Prostate gland (tissue), 2 donors: ENCODE measurements at regions not wholly inside any gene's neighbourhood (a gene's known extent, or its start where the extent isn't known, plus 50 kb on each side); places are given as distances from the start of the nearest gene placed in this dataset.

Experiments used
- DNase-seq: peaks from one replicate; pipeline ENCODE4 v3.0.0-alpha.2; 2019; ENCODE audit warnings: low spot score
- H3K27ac ChIP-seq, 2 donors: fragments of 200-600 bp; sonication (generic); 2 replicates each; pipeline ENCODE4 v1.5.1; 2017 to 2019
- H3K27me3 ChIP-seq: fragments of 200-600 bp; sonication (generic); replicated peaks from 2 replicates; pipeline ENCODE4 v1.5.1; 2019; ENCODE audit not compliant: insufficient read depth
- H3K36me3 ChIP-seq, 2 donors: fragments of 200-600 bp; sonication (generic); 1 replicate in 1 of 2; 2 replicates in 1 of 2; pipeline versions ENCODE4 v1.5.1 to v1.8.1; 2017 to 2019
- H3K4me1 ChIP-seq: fragments of 200-600 bp; sonication (generic); replicated peaks from 2 replicates; pipeline ENCODE4 v1.5.1; 2019
- H3K4me3 ChIP-seq, 2 donors: fragments of 200-600 bp; sonication (generic); 2 replicates each; pipeline ENCODE4 v1.5.1; 2017 to 2019
- H3K9me3 ChIP-seq: fragments of 200-600 bp; sonication (generic); 2 replicates; pipeline ENCODE4 v1.5.1; 2017
- CTCF ChIP-seq, 4 experiments: fragments of 200-600 bp in 2 of 4; fragments of 450-650 bp in 2 of 4; sonication (generic) in 2 of 4; IDR thresholded peaks; 1 replicate in 3 of 4; 2 replicates in 1 of 4; pipeline ENCODE4 v1.5.1; 2016 to 2019; ENCODE audit warnings: antibody characterized with exemption in 4 of 4, mild to moderate bottlenecking in 2 of 4, moderate library complexity in 2 of 4
- POLR2A ChIP-seq: fragments of 450-650 bp; IDR thresholded peaks from one replicate; pipeline ENCODE4 v1.6.1; 2016; ENCODE audit warnings: antibody characterized with exemption, mild to moderate bottlenecking
- POLR2AphosphoS5 ChIP-seq: sonication (generic); formaldehyde crosslinking; IDR thresholded peaks from one replicate; pipeline ENCODE4 v1.6.1; 2017; ENCODE audit warnings: antibody characterized with exemption
- WGBS: methylation state at CpG from one replicate; pipeline ENCODE4 v1.1.5; 2018; 5-methylcytosine and 5-hydroxymethylcytosine counted together
- intact Hi-C: fragments of 100-400 bp; cut with DNase I; formaldehyde crosslinking; loops from one replicate; pipeline ENCODE4 v1.14.2; 2022

GRCh38 chr4:141395919-141396318, 175.2 kb downstream of the ZNF330 start:
- Histone ChIP-seq H3K4me3 (no peak overlapping the region), H3K4me1 (no peaks in the 10 kb centered on the region), H3K36me3 (no peaks in the 10 kb centered on the region), H3K9me3 (no peaks in the 10 kb centered on the region), H3K27ac (no peak overlapping the region), H3K27me3 (no peaks in the 10 kb centered on the region)
- 92% methylated on average over 5 of the region's 5 CpGs for WGBS
- intact Hi-C loops, result no loop called here
- DNase-seq, result no peak
- no peak for TF ChIP-seq CTCF (IDR thresholded peaks at IDR 0.05)
- TF ChIP-seq POLR2A, result no peak
- no peak for TF ChIP-seq POLR2AphosphoS5

GRCh38 chr4:141402712-141403111, 182.0 kb downstream of the ZNF330 start:
- intact Hi-C loops, result no loop called here
- DNase-seq, result no peak
- Histone ChIP-seq H3K27me3 (no peaks in the 10 kb centered on the region), H3K27ac (no peak overlapping the region), H3K36me3 (no peaks in the 10 kb centered on the region), H3K9me3 (no peaks in the 10 kb centered on the region), H3K4me3 (no peak overlapping the region), H3K4me1 (no peaks in the 10 kb centered on the region)
- 94% methylated on average over 5 of the region's 5 CpGs for WGBS
- no peak for TF ChIP-seq POLR2A
- no peak for TF ChIP-seq CTCF (IDR thresholded peaks at IDR 0.05)

- TF ChIP-seq CTCF (IDR thresholded peaks at IDR 0.05) (no peak), POLR2AphosphoS5 (no peak), POLR2A (no peak)
- Histone ChIP-seq H3K9me3 (no peaks in the 10 kb centered on the region), H3K36me3 (no peaks in the 10 kb centered on the region), H3K27ac (no peak overlapping the region), H3K4me3 (no peak overlapping the region), H3K4me1 (no peaks in the 10 kb centered on the region), H3K27me3 (no peaks in the 10 kb centered on the region)
- intact Hi-C loops, result no loop called here
- WGBS, result 70% methylated on average over 2 of the region's 2 CpGs
- no peak for DNase-seq
Observed at GRCh38 chr4:141403782-141404181, 183.1 kb downstream of the ZNF330 start.

- Histone ChIP-seq H3K4me1 (no peaks in the 10 kb centered on the region), H3K36me3 (no peaks in the 10 kb centered on the region), H3K27ac (no peak overlapping the region), H3K9me3 (no peaks in the 10 kb centered on the region), H3K4me3 (no peak overlapping the region), H3K27me3 (no peaks in the 10 kb centered on the region)
- TF ChIP-seq POLR2AphosphoS5, result no peak
- no peak for TF ChIP-seq CTCF (IDR thresholded peaks at IDR 0.05)
- no peak for TF ChIP-seq POLR2A
- no peak for DNase-seq
- intact Hi-C loops, result no loop called here
Observed at GRCh38 chr4:141406237-141406636, 185.5 kb downstream of the ZNF330 start.

- 96% methylated on average over 5 of the region's 5 CpGs for WGBS
- Histone ChIP-seq H3K36me3 (no peaks in the 10 kb centered on the region), H3K4me3 (no peak overlapping the region), H3K27me3 (no peaks in the 10 kb centered on the region), H3K27ac (no peak overlapping the region), H3K4me1 (no peaks in the 10 kb centered on the region), H3K9me3 (no peaks in the 10 kb centered on the region)
- DNase-seq, result no peak
- intact Hi-C loops, result no loop called here
- TF ChIP-seq POLR2AphosphoS5 (no peak), CTCF (IDR thresholded peaks at IDR 0.05) (no peak), POLR2A (no peak)
Observed at GRCh38 chr4:141409556-141409955, 188.9 kb downstream of the ZNF330 start.
